ENCODE measurements at regions not wholly inside any gene's neighbourhood (a gene's known extent, or its start where the extent isn't known, plus 50 kb on each side); places are given as distances from the start of the nearest gene placed in this dataset.

- H3K4me1 ChIP-seq = peaks cover 7% of the 10 kb centered on the region
- DNase-seq = no peak
- H3K27ac ChIP-seq = no peak overlapping the region
- 65 to 91% methylated on average over 1 of the region's 1 CpG for WGBS, 2 donors
- TF ChIP-seq CTCF (IDR thresholded peaks at IDR 0.05) (no peak), POLR2A (IDR thresholded peaks at IDR 0.05) (no peak)
- intact Hi-C loops (cut with DNase I; ENCODE audit: low total_unique reads) = loop anchor here (10.0 kb wide), 1 partner anchor 53 kb away; no protein-coding TSS in a partner anchor
- no peak overlapping the region for H3K4me3 ChIP-seq
- no peaks in the 10 kb centered on the region for H3K36me3 ChIP-seq (ENCODE audit: low read depth, missing control alignments)
- H3K27me3 ChIP-seq = no peaks in the 10 kb centered on the region
- H3K9me3 ChIP-seq = no peaks in the 10 kb centered on the region
Measured at GRCh38 chr11:121727942-121728341, 275.2 kb upstream of the SORL1-AS1 start.

- no peak for TF ChIP-seq POLR2A (IDR thresholded peaks at IDR 0.05)
- TF ChIP-seq CTCF (IDR thresholded peaks at IDR 0.05) = no peak
- WGBS, 2 donors = 4 to 10% methylated on average over 14 to 16 of the region's 16 CpGs
- intact Hi-C loops (cut with DNase I; ENCODE audit: low total_unique reads) = loop anchor here (10.0 kb wide), 1 partner anchor 48 kb away; no protein-coding TSS in a partner anchor
- no peaks in the 10 kb centered on the region for H3K9me3 ChIP-seq
- H3K27ac ChIP-seq = peak overlapping the region; percentile 91 to 95
- H3K4me3 ChIP-seq = peak overlapping the region; percentile 57 to 68
- H3K27me3 ChIP-seq = no peaks in the 10 kb centered on the region
- H3K36me3 ChIP-seq (ENCODE audit: low read depth, missing control alignments) = no peaks in the 10 kb centered on the region
- H3K4me1 ChIP-seq = peaks cover 12% of the 10 kb centered on the region
- DNase-seq = peak; percentile 43
Measured at GRCh38 chr11:121723246-121723741, 270.5 kb upstream of the SORL1-AS1 start.

GRCh38 chr11:121722431-121723245 lies 269.9 kb upstream of the SORL1-AS1 start:
- no peaks in the 10 kb centered on the region for H3K27me3 ChIP-seq
- H3K27ac ChIP-seq = peak overlapping the region; percentile 91 to 95
- no peaks in the 10 kb centered on the region for H3K9me3 ChIP-seq
- TF ChIP-seq POLR2A (IDR thresholded peaks at IDR 0.05) (peak; percentile 22), CTCF (IDR thresholded peaks at IDR 0.05) (peak in 1 of 3 experiments; percentile 19)
- intact Hi-C loops (cut with DNase I; ENCODE audit: low total_unique reads) = loop anchor here (10.0 kb wide), 1 partner anchor 48 kb away; no protein-coding TSS in a partner anchor
- WGBS, 2 donors = 2 to 3% methylated on average over 9 to 46 of the region's 46 CpGs
- peak; percentile 95 for DNase-seq
- peak overlapping the region; percentile 57 to 68 for H3K4me3 ChIP-seq
- peaks cover 12% of the 10 kb centered on the region for H3K4me1 ChIP-seq
- H3K36me3 ChIP-seq (ENCODE audit: low read depth, missing control alignments) = no peaks in the 10 kb centered on the region

GRCh38 chr11:121721961-121722360 lies 269.2 kb upstream of the SORL1-AS1 start:
- WGBS, 2 donors = 47 to 66% methylated on average over 7 of the region's 7 CpGs
- intact Hi-C loops (cut with DNase I; ENCODE audit: low total_unique reads) = loop anchor here (10.0 kb wide), 1 partner anchor 47 kb away; no protein-coding TSS in a partner anchor

More at GRCh38 chr11:121721961-121722360, 269.2 kb upstream of the SORL1-AS1 start:
- Histone ChIP-seq H3K4me3 (peak overlapping the region; percentile 57 to 68), H3K27me3 (no peaks in the 10 kb centered on the region), H3K9me3 (no peaks in the 10 kb centered on the region), H3K4me1 (peaks cover 12% of the 10 kb centered on the region), H3K27ac (peak overlapping the region; percentile 91 to 95), H3K36me3 (ENCODE audit: low read depth, missing control alignments) (no peaks in the 10 kb centered on the region)
- no peak for DNase-seq
- no peak for TF ChIP-seq POLR2A (IDR thresholded peaks at IDR 0.05)
- TF ChIP-seq CTCF (IDR thresholded peaks at IDR 0.05) = no peak

All from testis (tissue), 2 donors.